ENCODE measurements at regions not wholly inside any gene's neighbourhood (a gene's known extent, or its start where the extent isn't known, plus 50 kb on each side); places are given as distances from the start of the nearest gene placed in this dataset.

GRCh38 chr5:74103131-74104023, 477.4 kb downstream of the ARHGEF28 start:
- Histone ChIP-seq H3K9me3 (0 out of 2 replicates have a peak, but pooled peaks cover 3% of the 10 kb centered on the region), H3K36me3 (replicated peaks) (no peaks in the 10 kb centered on the region), H3K27me3 (ENCODE audit: low read depth) (no peaks in the 10 kb centered on the region), H3K4me1 (no peaks in the 10 kb centered on the region), H3K4me3 (no peak overlapping the region)
- in situ Hi-C loops (cut with MboI; ENCODE audit: low sequenced_read_pairs): no loop called here
- DNase-seq (ENCODE audit: low spot score in 2 of 2): no peak

GRCh38 chr5:74100268-74100665, 474.3 kb downstream of the ARHGEF28 start:
- Histone ChIP-seq H3K4me3 (no peak overlapping the region), H3K27me3 (ENCODE audit: low read depth) (no peaks in the 10 kb centered on the region), H3K9me3 (0 out of 2 replicates have a peak, but pooled peaks cover 3% of the 10 kb centered on the region), H3K36me3 (replicated peaks) (no peaks in the 10 kb centered on the region), H3K4me1 (no peaks in the 10 kb centered on the region)
- no peak for DNase-seq (ENCODE audit: low spot score in 2 of 2)
- in situ Hi-C loops (cut with MboI; ENCODE audit: low sequenced_read_pairs): no loop called here

GRCh38 chr5:74099538-74100267, 473.7 kb downstream of the ARHGEF28 start:
- Histone ChIP-seq H3K4me1 (no peaks in the 10 kb centered on the region), H3K36me3 (replicated peaks) (no peaks in the 10 kb centered on the region), H3K4me3 (no peak overlapping the region), H3K27me3 (ENCODE audit: low read depth) (no peaks in the 10 kb centered on the region), H3K9me3 (0 out of 2 replicates have a peak, but pooled peaks cover 3% of the 10 kb centered on the region)
- in situ Hi-C loops (cut with MboI; ENCODE audit: low sequenced_read_pairs): no loop called here
- DNase-seq (ENCODE audit: low spot score in 2 of 2): no peak

- Histone ChIP-seq H3K27me3 (ENCODE audit: low read depth) (no peaks in the 10 kb centered on the region), H3K36me3 (replicated peaks) (no peaks in the 10 kb centered on the region), H3K9me3 (0 out of 2 replicates have a peak, but pooled peaks cover 3% of the 10 kb centered on the region), H3K4me3 (no peak overlapping the region), H3K4me1 (no peaks in the 10 kb centered on the region)
- in situ Hi-C loops (cut with MboI; ENCODE audit: low sequenced_read_pairs): no loop called here
- DNase-seq (ENCODE audit: low spot score in 2 of 2): no peak
Measured at GRCh38 chr5:74098941-74099340, 472.9 kb downstream of the ARHGEF28 start.

GRCh38 chr5:74098456-74098855, 472.5 kb downstream of the ARHGEF28 start:
- no peaks in the 10 kb centered on the region for H3K27me3 ChIP-seq (ENCODE audit: low read depth)
- in situ Hi-C loops (cut with MboI; ENCODE audit: low sequenced_read_pairs): no loop called here
- no peaks in the 10 kb centered on the region for H3K4me1 ChIP-seq
- no peaks in the 10 kb centered on the region for H3K36me3 ChIP-seq (replicated peaks)
- H3K4me3 ChIP-seq: no peak overlapping the region
- H3K9me3 ChIP-seq: 0 out of 2 replicates have a peak, but pooled peaks cover 3% of the 10 kb centered on the region
- no peak for DNase-seq (ENCODE audit: low spot score in 2 of 2)

GRCh38 chr5:74096325-74096724, 470.3 kb downstream of the ARHGEF28 start:
- Histone ChIP-seq H3K36me3 (replicated peaks) (no peaks in the 10 kb centered on the region), H3K4me1 (no peaks in the 10 kb centered on the region), H3K4me3 (no peak overlapping the region), H3K9me3 (0 out of 2 replicates have a peak, but pooled peaks cover 3% of the 10 kb centered on the region), H3K27me3 (ENCODE audit: low read depth) (no peaks in the 10 kb centered on the region)
- DNase-seq (ENCODE audit: low spot score in 2 of 2): no peak
- in situ Hi-C loops (cut with MboI; ENCODE audit: low sequenced_read_pairs): no loop called here

GRCh38 chr5:74095871-74096270, 469.9 kb downstream of the ARHGEF28 start:
- no peak overlapping the region for H3K4me3 ChIP-seq
- no peak for DNase-seq (ENCODE audit: low spot score in 2 of 2)
- H3K9me3 ChIP-seq: 0 out of 2 replicates have a peak, but pooled peaks cover 3% of the 10 kb centered on the region
- H3K36me3 ChIP-seq (replicated peaks): no peaks in the 10 kb centered on the region
- H3K4me1 ChIP-seq: no peaks in the 10 kb centered on the region
- in situ Hi-C loops (cut with MboI; ENCODE audit: low sequenced_read_pairs): no loop called here
- H3K27me3 ChIP-seq (ENCODE audit: low read depth): no peaks in the 10 kb centered on the region

GRCh38 chr5:74094782-74095108, 468.7 kb downstream of the ARHGEF28 start:
- in situ Hi-C loops (cut with MboI; ENCODE audit: low sequenced_read_pairs): no loop called here
- Histone ChIP-seq H3K4me1 (no peaks in the 10 kb centered on the region), H3K27me3 (ENCODE audit: low read depth) (no peaks in the 10 kb centered on the region), H3K4me3 (no peak overlapping the region), H3K36me3 (replicated peaks) (no peaks in the 10 kb centered on the region), H3K9me3 (0 out of 2 replicates have a peak, but pooled peaks cover 3% of the 10 kb centered on the region)
- no peak for DNase-seq (ENCODE audit: low spot score in 2 of 2)

- 0 out of 2 replicates have a peak, but pooled peaks cover 3% of the 10 kb centered on the region for H3K9me3 ChIP-seq
- no peaks in the 10 kb centered on the region for H3K36me3 ChIP-seq (replicated peaks)
- no peak for DNase-seq (ENCODE audit: low spot score in 2 of 2)
- H3K4me1 ChIP-seq: no peaks in the 10 kb centered on the region
- in situ Hi-C loops (cut with MboI; ENCODE audit: low sequenced_read_pairs): no loop called here
- no peak overlapping the region for H3K4me3 ChIP-seq
- H3K27me3 ChIP-seq (ENCODE audit: low read depth): no peaks in the 10 kb centered on the region
Measured at GRCh38 chr5:74094096-74094781, 468.2 kb downstream of the ARHGEF28 start.

GRCh38 chr5:74093561-74093960, 467.6 kb downstream of the ARHGEF28 start:
- Histone ChIP-seq H3K36me3 (replicated peaks) (no peaks in the 10 kb centered on the region), H3K27me3 (ENCODE audit: low read depth) (no peaks in the 10 kb centered on the region), H3K4me3 (no peak overlapping the region), H3K9me3 (no peaks in the 10 kb centered on the region), H3K4me1 (no peaks in the 10 kb centered on the region)
- in situ Hi-C loops (cut with MboI; ENCODE audit: low sequenced_read_pairs): no loop called here
- DNase-seq (ENCODE audit: low spot score in 2 of 2): no peak

GRCh38 chr5:74092766-74093165, 466.8 kb downstream of the ARHGEF28 start:
- in situ Hi-C loops (cut with MboI; ENCODE audit: low sequenced_read_pairs): no loop called here
- no peaks in the 10 kb centered on the region for H3K9me3 ChIP-seq
- H3K4me1 ChIP-seq: no peaks in the 10 kb centered on the region
- H3K36me3 ChIP-seq (replicated peaks): no peaks in the 10 kb centered on the region
- no peak for DNase-seq (ENCODE audit: low spot score in 2 of 2)
- no peaks in the 10 kb centered on the region for H3K27me3 ChIP-seq (ENCODE audit: low read depth)
- no peak overlapping the region for H3K4me3 ChIP-seq

- in situ Hi-C loops (cut with MboI; ENCODE audit: low sequenced_read_pairs): no loop called here
- no peak overlapping the region for H3K4me3 ChIP-seq
- DNase-seq (ENCODE audit: low spot score in 2 of 2): no peak
- H3K27me3 ChIP-seq (ENCODE audit: low read depth): no peaks in the 10 kb centered on the region
- H3K4me1 ChIP-seq: no peaks in the 10 kb centered on the region
- H3K9me3 ChIP-seq: no peaks in the 10 kb centered on the region
- no peaks in the 10 kb centered on the region for H3K36me3 ChIP-seq (replicated peaks)
Measured at GRCh38 chr5:74085782-74086181, 459.8 kb downstream of the ARHGEF28 start.

GRCh38 chr5:74085186-74085585, 459.2 kb downstream of the ARHGEF28 start:
- in situ Hi-C loops (cut with MboI; ENCODE audit: low sequenced_read_pairs): no loop called here
- H3K36me3 ChIP-seq (replicated peaks): no peaks in the 10 kb centered on the region

More at GRCh38 chr5:74085186-74085585, 459.2 kb downstream of the ARHGEF28 start:
- Histone ChIP-seq H3K4me3 (no peak overlapping the region), H3K27me3 (ENCODE audit: low read depth) (no peaks in the 10 kb centered on the region), H3K4me1 (no peaks in the 10 kb centered on the region), H3K9me3 (no peaks in the 10 kb centered on the region)
- no peak for DNase-seq (ENCODE audit: low spot score in 2 of 2)
